ENCODE measurements at regions not wholly inside any gene's neighbourhood (a gene's known extent, or its start where the extent isn't known, plus 50 kb on each side); places are given as distances from the start of the nearest gene placed in this dataset.

DNA sequence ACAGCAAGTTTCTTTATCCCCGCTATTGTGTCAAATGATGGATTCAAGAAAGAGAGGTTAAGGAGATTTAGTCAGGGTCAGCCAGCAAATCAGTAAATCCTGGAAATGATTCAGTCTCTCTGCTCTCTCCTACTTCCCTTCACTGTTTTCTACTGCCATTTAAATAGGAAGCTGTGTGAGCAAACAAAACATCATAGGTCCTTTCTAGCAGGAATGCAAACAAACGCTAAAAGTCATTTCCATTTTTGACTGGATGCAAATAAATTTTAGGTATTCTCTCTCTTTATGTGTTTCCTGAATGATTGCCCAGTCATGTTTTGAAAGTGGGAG is 299.4 kb upstream of the RORA start (continued):
- TF ChIP-seq, protein P1, sequence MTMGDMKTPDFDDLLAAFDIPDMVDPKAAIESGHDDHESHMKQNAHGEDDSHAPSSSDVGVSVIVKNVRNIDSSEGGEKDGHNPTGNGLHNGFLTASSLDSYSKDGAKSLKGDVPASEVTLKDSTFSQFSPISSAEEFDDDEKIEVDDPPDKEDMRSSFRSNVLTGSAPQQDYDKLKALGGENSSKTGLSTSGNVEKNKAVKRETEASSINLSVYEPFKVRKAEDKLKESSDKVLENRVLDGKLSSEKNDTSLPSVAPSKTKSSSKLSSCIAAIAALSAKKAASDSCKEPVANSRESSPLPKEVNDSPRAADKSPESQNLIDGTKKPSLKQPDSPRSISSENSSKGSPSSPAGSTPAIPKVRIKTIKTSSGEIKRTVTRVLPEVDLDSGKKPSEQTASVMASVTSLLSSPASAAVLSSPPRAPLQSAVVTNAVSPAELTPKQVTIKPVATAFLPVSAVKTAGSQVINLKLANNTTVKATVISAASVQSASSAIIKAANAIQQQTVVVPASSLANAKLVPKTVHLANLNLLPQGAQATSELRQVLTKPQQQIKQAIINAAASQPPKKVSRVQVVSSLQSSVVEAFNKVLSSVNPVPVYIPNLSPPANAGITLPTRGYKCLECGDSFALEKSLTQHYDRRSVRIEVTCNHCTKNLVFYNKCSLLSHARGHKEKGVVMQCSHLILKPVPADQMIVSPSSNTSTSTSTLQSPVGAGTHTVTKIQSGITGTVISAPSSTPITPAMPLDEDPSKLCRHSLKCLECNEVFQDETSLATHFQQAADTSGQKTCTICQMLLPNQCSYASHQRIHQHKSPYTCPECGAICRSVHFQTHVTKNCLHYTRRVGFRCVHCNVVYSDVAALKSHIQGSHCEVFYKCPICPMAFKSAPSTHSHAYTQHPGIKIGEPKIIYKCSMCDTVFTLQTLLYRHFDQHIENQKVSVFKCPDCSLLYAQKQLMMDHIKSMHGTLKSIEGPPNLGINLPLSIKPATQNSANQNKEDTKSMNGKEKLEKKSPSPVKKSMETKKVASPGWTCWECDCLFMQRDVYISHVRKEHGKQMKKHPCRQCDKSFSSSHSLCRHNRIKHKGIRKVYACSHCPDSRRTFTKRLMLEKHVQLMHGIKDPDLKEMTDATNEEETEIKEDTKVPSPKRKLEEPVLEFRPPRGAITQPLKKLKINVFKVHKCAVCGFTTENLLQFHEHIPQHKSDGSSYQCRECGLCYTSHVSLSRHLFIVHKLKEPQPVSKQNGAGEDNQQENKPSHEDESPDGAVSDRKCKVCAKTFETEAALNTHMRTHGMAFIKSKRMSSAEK (CRISPR knock-in tag; IDR thresholded peaks at IDR 0.05; ENCODE audit: borderline replicate concordance): no peak
- TF ChIP-seq, protein P2, sequence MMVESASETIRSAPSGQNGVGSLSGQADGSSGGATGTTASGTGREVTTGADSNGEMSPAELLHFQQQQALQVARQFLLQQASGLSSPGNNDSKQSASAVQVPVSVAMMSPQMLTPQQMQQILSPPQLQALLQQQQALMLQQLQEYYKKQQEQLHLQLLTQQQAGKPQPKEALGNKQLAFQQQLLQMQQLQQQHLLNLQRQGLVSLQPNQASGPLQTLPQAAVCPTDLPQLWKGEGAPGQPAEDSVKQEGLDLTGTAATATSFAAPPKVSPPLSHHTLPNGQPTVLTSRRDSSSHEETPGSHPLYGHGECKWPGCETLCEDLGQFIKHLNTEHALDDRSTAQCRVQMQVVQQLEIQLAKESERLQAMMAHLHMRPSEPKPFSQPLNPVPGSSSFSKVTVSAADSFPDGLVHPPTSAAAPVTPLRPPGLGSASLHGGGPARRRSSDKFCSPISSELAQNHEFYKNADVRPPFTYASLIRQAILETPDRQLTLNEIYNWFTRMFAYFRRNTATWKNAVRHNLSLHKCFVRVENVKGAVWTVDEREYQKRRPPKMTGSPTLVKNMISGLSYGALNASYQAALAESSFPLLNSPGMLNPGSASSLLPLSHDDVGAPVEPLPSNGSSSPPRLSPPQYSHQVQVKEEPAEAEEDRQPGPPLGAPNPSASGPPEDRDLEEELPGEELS (CRISPR knock-in tag; IDR thresholded peaks at IDR 0.05): no peak
- no peak for TF ChIP-seq NFATC4 (CRISPR knock-in tag; IDR thresholded peaks at IDR 0.05)
- no peak for TF ChIP-seq GRHL2 (CRISPR knock-in tag; IDR thresholded peaks at IDR 0.05; ENCODE audit: insufficient replicate concordance, severe bottlenecking)
- no peak for TF ChIP-seq OVOL2 (CRISPR knock-in tag; IDR thresholded peaks at IDR 0.05; ENCODE audit: borderline replicate concordance)
- TF ChIP-seq, protein P3, sequence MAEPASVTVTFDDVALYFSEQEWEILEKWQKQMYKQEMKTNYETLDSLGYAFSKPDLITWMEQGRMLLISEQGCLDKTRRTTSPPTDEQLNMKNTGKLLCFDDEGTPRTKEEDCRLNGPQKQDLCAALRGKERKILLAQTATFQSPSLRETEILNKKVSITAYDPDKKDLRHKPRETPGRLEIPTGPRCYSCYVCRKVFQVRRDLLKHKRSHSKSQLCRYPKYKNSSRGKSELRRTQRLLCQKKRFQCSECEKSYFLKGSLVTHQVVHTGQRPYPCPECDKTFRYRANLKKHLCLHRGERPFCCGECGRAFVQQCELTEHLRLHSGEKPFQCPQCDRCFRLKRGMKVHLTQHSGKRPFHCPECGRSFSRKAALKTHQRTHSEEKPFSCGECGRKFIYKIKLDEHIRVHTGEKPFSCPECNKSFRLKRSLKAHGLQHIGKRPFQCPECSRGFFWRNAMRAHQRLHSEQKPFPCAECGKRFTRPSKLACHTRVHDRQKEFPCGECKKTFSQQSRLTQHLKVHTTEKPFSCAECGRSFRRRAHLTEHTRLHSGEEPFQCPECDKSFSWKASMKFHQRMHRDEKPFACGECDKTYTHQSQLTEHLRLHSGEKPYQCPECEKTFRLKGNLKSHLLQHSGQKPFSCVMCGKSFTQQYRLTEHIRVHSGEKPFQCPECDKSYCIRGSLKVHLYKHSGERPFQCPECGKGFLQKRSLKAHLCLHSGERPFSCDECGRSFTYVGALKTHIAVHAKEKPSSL (CRISPR knock-in tag; conservative IDR thresholded peaks at IDR 0.05): no peak
- no peak for TF ChIP-seq EMX1 (CRISPR knock-in tag; IDR thresholded peaks at IDR 0.05)
- no peak for TF ChIP-seq IRF2 (CRISPR knock-in tag; IDR thresholded peaks at IDR 0.05; ENCODE audit: borderline replicate concordance, low read depth)
- TF ChIP-seq, protein P4, sequence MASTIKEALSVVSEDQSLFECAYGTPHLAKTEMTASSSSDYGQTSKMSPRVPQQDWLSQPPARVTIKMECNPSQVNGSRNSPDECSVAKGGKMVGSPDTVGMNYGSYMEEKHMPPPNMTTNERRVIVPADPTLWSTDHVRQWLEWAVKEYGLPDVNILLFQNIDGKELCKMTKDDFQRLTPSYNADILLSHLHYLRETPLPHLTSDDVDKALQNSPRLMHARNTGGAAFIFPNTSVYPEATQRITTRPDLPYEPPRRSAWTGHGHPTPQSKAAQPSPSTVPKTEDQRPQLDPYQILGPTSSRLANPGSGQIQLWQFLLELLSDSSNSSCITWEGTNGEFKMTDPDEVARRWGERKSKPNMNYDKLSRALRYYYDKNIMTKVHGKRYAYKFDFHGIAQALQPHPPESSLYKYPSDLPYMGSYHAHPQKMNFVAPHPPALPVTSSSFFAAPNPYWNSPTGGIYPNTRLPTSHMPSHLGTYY (CRISPR knock-in tag; IDR thresholded peaks at IDR 0.05): no peak
- TF ChIP-seq ZNF671 (CRISPR knock-in tag; IDR thresholded peaks at IDR 0.05): no peak

DNA sequence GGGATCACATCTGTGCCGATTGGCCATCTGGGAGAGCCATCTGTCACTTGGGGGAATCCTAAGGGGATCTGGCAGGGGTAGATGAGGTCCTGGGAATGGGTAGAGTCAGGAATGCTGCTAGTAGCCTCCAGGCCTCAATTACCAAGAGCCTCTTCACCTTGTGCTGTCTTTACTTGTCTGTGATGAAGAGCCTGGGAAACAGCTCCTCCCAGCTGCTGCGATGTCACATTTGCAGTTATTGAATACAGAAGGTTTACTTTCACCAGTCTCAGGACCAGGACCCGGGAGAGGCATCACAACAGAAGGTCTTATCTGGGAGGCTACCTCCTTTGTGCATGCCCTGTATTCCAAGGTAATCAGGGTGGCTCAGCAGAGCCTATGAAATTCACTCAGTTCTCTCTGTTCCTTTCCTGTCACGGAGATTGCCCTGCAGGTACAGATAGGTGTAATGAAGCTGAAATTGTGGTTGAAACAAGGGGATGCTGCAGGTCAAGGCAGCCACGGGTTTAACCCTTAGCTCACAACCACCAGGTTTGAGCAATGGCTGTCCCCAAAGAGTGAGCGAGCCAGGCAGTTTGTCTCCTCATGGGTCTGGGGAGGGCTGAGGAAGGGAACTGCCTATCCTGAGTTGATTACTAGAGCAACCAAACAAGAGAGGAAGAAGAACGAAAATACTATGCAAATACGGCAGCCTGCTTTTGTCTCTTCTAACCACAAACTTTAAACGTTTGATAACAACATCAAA is 298.9 kb upstream of the RORA start:
- ChIA-PET POLR2A (interaction anchor here (0.8 kb wide), 1 partner anchor 300 kb away, joined by 3 read pairs; no protein-coding TSS in a partner anchor), CTCF (interaction anchor here (0.7 to 2.1 kb wide), 11 partner anchors 10 to 409 kb away, joined by 3 to 12 read pairs (median 5); no protein-coding TSS in a partner anchor)
- Mint-ChIP-seq H3K4me1 (peaks cover 27% of the 10 kb centered on the region), H3K27ac (peak overlapping the region; percentile 92), H3K27me3 (ENCODE audit: low read depth) (no peaks in the 10 kb centered on the region), H3K4me3 (no peak overlapping the region), H3K36me3 (no peaks in the 10 kb centered on the region), H3K9me3 (no peaks in the 10 kb centered on the region)
- TF ChIP-seq CREM (CRISPR knock-in tag; IDR thresholded peaks at IDR 0.05) (no peak), FOXP1 (CRISPR knock-in tag; IDR thresholded peaks at IDR 0.05; ENCODE audit: borderline replicate concordance) (no peak), ZNF219 (CRISPR knock-in tag; IDR thresholded peaks at IDR 0.05; ENCODE audit: borderline replicate concordance) (no peak), SMAD4 (CRISPR knock-in tag; IDR thresholded peaks at IDR 0.05) (no peak), PRRX2 (CRISPR knock-in tag; IDR thresholded peaks at IDR 0.05) (no peak), IRF2 (CRISPR knock-in tag; IDR thresholded peaks at IDR 0.05; ENCODE audit: borderline replicate concordance, low read depth) (no peak), RELA (CRISPR knock-in tag; IDR thresholded peaks at IDR 0.05; ENCODE audit: borderline replicate concordance) (no peak)
- TF ChIP-seq, protein P5, sequence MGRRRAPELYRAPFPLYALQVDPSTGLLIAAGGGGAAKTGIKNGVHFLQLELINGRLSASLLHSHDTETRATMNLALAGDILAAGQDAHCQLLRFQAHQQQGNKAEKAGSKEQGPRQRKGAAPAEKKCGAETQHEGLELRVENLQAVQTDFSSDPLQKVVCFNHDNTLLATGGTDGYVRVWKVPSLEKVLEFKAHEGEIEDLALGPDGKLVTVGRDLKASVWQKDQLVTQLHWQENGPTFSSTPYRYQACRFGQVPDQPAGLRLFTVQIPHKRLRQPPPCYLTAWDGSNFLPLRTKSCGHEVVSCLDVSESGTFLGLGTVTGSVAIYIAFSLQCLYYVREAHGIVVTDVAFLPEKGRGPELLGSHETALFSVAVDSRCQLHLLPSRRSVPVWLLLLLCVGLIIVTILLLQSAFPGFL (CRISPR knock-in tag; IDR thresholded peaks at IDR 0.05; ENCODE audit: borderline replicate concordance): no peak
- TF ChIP-seq, protein P6, sequence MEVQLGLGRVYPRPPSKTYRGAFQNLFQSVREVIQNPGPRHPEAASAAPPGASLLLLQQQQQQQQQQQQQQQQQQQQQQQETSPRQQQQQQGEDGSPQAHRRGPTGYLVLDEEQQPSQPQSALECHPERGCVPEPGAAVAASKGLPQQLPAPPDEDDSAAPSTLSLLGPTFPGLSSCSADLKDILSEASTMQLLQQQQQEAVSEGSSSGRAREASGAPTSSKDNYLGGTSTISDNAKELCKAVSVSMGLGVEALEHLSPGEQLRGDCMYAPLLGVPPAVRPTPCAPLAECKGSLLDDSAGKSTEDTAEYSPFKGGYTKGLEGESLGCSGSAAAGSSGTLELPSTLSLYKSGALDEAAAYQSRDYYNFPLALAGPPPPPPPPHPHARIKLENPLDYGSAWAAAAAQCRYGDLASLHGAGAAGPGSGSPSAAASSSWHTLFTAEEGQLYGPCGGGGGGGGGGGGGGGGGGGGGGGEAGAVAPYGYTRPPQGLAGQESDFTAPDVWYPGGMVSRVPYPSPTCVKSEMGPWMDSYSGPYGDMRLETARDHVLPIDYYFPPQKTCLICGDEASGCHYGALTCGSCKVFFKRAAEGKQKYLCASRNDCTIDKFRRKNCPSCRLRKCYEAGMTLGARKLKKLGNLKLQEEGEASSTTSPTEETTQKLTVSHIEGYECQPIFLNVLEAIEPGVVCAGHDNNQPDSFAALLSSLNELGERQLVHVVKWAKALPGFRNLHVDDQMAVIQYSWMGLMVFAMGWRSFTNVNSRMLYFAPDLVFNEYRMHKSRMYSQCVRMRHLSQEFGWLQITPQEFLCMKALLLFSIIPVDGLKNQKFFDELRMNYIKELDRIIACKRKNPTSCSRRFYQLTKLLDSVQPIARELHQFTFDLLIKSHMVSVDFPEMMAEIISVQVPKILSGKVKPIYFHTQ (CRISPR knock-in tag; IDR thresholded peaks at IDR 0.05): no peak
- TF ChIP-seq, protein P7, sequence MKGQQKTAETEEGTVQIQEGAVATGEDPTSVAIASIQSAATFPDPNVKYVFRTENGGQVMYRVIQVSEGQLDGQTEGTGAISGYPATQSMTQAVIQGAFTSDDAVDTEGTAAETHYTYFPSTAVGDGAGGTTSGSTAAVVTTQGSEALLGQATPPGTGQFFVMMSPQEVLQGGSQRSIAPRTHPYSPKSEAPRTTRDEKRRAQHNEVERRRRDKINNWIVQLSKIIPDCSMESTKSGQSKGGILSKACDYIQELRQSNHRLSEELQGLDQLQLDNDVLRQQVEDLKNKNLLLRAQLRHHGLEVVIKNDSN (CRISPR knock-in tag; IDR thresholded peaks at IDR 0.05): no peak
- ATAC-seq: peak; percentile 58
- no peak for DNase-seq (ENCODE audit: low spot score)

Measured in WTC11 (cell line).